ENCODE measurements at regions not wholly inside any gene's neighbourhood (a gene's known extent, or its start where the extent isn't known, plus 50 kb on each side); places are given as distances from the start of the nearest gene placed in this dataset.

- TF ChIP-seq EP300 (IDR thresholded peaks at IDR 0.05) (no peak), CTCF (IDR thresholded peaks at IDR 0.05) (no peak), POLR2A (IDR thresholded peaks at IDR 0.05) (no peak), POLR2AphosphoS5 (IDR thresholded peaks at IDR 0.05) (no peak)
These were observed 157.0 kb downstream of the COPRS start for GRCh38 chr17:31702041-31702440.

Measured in stomach (tissue), 4 donors.